ENCODE measurements at regions not wholly inside any gene's neighbourhood (a gene's known extent, or its start where the extent isn't known, plus 50 kb on each side); places are given as distances from the start of the nearest gene placed in this dataset.

DNA sequence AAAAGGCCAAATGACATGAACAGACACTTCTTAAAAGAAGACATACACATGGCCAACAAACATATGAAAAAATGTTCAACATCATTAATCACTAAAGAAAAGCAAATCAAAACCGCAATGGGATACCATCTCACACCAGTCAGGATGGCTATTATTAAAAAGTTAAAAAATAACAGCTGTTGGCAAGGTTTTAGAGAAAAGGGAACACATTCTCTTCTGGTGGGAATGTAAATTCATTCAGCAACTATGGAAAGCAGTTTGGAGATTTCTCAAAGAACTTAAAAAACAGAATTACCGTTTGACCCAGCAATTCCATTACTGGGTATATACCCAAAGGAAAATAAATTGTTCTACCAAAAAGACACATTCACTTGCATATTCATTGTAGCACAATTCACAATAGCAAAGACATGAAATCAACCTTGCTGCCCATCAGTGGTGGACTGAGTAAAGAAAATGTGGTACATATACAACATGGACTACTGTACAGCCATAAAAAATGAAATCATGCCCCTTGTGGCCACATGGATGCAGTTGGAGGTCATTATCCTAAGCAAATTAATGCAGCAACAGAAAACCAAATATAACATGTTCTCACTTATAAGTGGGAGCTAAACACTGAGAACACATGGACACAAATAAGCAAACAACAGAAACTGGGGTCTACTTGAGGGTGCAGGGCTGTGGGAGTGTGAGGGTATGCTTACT is 190.7 kb upstream of the MCTP2 start:
- no peak overlapping the region for H3K9ac ChIP-seq (ENCODE audit: insufficient read depth in 1 of 2, low read depth in 2 of 2, low read length in 2 of 2)
- H4K20me1 ChIP-seq (replicated peaks; ENCODE audit: control insufficient read depth, insufficient read depth, low read length): no peaks in the 10 kb centered on the region
- H3K36me3 ChIP-seq (ENCODE audit: control insufficient read depth, insufficient read depth, low read length): no peaks in the 10 kb centered on the region
- no peaks in the 10 kb centered on the region for H3K4me1 ChIP-seq (replicated peaks in 1 of 2; ENCODE audit: control insufficient read depth in 2 of 2, insufficient read depth in 2 of 2, low read length in 2 of 2)
- 0% methylated on average over 2 of the region's 2 CpGs for WGBS (ENCODE audit: insufficient coverage, low coverage, missing lambda C conversion rate)
- FAIRE-seq (no peak), DNase-seq (ENCODE audit: extremely low read depth in 1 of 4, low spot score in 3 of 4) (no peak), ATAC-seq (no peak)
- intact Hi-C loops (cut with micrococcal nuclease) (no loop called here), in situ Hi-C loops (cut with MboI) (no loop called here)
- H3K9me1 ChIP-seq (ENCODE audit: control insufficient read depth, insufficient read depth, low read length): no peaks in the 10 kb centered on the region
- no peak overlapping the region for H3K4me2 ChIP-seq (ENCODE audit: insufficient read depth, low read length)
- H2AFZ ChIP-seq (ENCODE audit: low read depth, low read length): no peak overlapping the region
- no peak overlapping the region for H3K27ac ChIP-seq (ENCODE audit: extremely low read depth, low read depth, low read length)
- ChIA-PET CTCF (ENCODE audit: low intra/inter-chr PET ratio) (no interaction called here), POLR2A (no interaction called here)
- H3K79me2 ChIP-seq (ENCODE audit: control insufficient read depth, insufficient read depth, low read length): no peaks in the 10 kb centered on the region
- no peaks in the 10 kb centered on the region for H3K9me3 ChIP-seq (replicated peaks; ENCODE audit: control insufficient read depth, insufficient read depth, low read depth, low read length)
- no TSS peak for BruUV-seq (replicated peaks)
- no peaks in the 10 kb centered on the region for H3K27me3 ChIP-seq (ENCODE audit: control insufficient read depth in 2 of 2, insufficient read depth in 2 of 2, low read length in 2 of 2)
- no peak overlapping the region for H3K4me3 ChIP-seq
- TF ChIP-seq POLR2A (conservative IDR thresholded peaks at IDR 0.05): no peak
- TF ChIP-seq MYNN (IDR thresholded peaks at IDR 0.05): no peak
- TF ChIP-seq MYNN (CRISPR knock-in tag; IDR thresholded peaks at IDR 0.05): no peak
- TF ChIP-seq, protein P1, sequence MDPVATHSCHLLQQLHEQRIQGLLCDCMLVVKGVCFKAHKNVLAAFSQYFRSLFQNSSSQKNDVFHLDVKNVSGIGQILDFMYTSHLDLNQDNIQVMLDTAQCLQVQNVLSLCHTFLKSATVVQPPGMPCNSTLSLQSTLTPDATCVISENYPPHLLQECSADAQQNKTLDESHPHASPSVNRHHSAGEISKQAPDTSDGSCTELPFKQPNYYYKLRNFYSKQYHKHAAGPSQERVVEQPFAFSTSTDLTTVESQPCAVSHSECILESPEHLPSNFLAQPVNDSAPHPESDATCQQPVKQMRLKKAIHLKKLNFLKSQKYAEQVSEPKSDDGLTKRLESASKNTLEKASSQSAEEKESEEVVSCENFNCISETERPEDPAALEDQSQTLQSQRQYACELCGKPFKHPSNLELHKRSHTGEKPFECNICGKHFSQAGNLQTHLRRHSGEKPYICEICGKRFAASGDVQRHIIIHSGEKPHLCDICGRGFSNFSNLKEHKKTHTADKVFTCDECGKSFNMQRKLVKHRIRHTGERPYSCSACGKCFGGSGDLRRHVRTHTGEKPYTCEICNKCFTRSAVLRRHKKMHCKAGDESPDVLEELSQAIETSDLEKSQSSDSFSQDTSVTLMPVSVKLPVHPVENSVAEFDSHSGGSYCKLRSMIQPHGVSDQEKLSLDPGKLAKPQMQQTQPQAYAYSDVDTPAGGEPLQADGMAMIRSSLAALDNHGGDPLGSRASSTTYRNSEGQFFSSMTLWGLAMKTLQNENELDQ (CRISPR knock-in tag; IDR thresholded peaks at IDR 0.05; ENCODE audit: borderline replicate concordance): no peak
- TF ChIP-seq DACH1 (IDR thresholded peaks at IDR 0.05; ENCODE audit: partially characterized antibody): no peak
- no peak for TF ChIP-seq E2F5 (CRISPR knock-in tag; IDR thresholded peaks at IDR 0.05)
- no peak for TF ChIP-seq TRIM28 (IDR thresholded peaks at IDR 0.05)
- TF ChIP-seq, protein P2, sequence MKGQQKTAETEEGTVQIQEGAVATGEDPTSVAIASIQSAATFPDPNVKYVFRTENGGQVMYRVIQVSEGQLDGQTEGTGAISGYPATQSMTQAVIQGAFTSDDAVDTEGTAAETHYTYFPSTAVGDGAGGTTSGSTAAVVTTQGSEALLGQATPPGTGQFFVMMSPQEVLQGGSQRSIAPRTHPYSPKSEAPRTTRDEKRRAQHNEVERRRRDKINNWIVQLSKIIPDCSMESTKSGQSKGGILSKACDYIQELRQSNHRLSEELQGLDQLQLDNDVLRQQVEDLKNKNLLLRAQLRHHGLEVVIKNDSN (CRISPR knock-in tag; IDR thresholded peaks at IDR 0.05): no peak
- no peak for TF ChIP-seq MTA1 (IDR thresholded peaks at IDR 0.05; ENCODE audit: borderline replicate concordance)
- TF ChIP-seq TBL1XR1 (IDR thresholded peaks at IDR 0.05; ENCODE audit: low read length in 2 of 2): no peak
- TF ChIP-seq FOXK1 (CRISPR knock-in tag; IDR thresholded peaks at IDR 0.05; ENCODE audit: borderline replicate concordance): no peak
- no peak for TF ChIP-seq POLR3A (IDR thresholded peaks at IDR 0.05; ENCODE audit: borderline replicate concordance, extremely low read depth, insufficient read depth, insufficient read length)
- TF ChIP-seq ZNF395 (CRISPR knock-in tag; IDR thresholded peaks at IDR 0.05): no peak
- no peak for TF ChIP-seq E2F1 (CRISPR knock-in tag; IDR thresholded peaks at IDR 0.05)
- TF ChIP-seq ZNF184 (CRISPR knock-in tag; IDR thresholded peaks at IDR 0.05): no peak
- TF ChIP-seq TAF7 (tag; IDR thresholded peaks at IDR 0.05): no peak
- TF ChIP-seq FOXA1 (IDR thresholded peaks at IDR 0.05; ENCODE audit: borderline replicate concordance): no peak
- TF ChIP-seq KDM2B (CRISPR knock-in tag; IDR thresholded peaks at IDR 0.05): no peak
- TF ChIP-seq NFXL1 (CRISPR knock-in tag; IDR thresholded peaks at IDR 0.05): no peak

All from K562 (cell line).